IPS DF 6.9 (cell line): ENCODE measurements at regions not wholly inside any gene's neighbourhood (a gene's known extent, or its start where the extent isn't known, plus 50 kb on each side); places are given as distances from the start of the nearest gene placed in this dataset.

Source experiments
- DNase-seq: peaks from one replicate; pipeline ENCODE4 v3.0.0-alpha.2; 2013; ENCODE audit warnings: low read depth, low spot score
- H3K27ac ChIP-seq: one replicate; pipeline ENCODE4 v1.5.1; 2013; ENCODE audit warnings: low read length, control low read depth
- H3K27me3 ChIP-seq: 2 replicates; pipeline ENCODE4 v1.6.1; 2013; ENCODE audit warnings: mild to moderate bottlenecking, low read length; ENCODE audit not compliant: control insufficient read depth, insufficient read depth
- H3K36me3 ChIP-seq: 2 replicates; pipeline ENCODE4 v1.6.1; 2013; ENCODE audit warnings: low read length; ENCODE audit not compliant: control insufficient read depth, insufficient read depth
- H3K4me1 ChIP-seq: 2 replicates; pipeline ENCODE4 v1.6.1; 2013; ENCODE audit warnings: low read length; ENCODE audit not compliant: control insufficient read depth, insufficient read depth
- H3K4me3 ChIP-seq: 2 replicates; pipeline ENCODE4 v1.5.1; 2013; ENCODE audit warnings: mild to moderate bottlenecking, low read length
- H3K9me3 ChIP-seq: 2 replicates; pipeline ENCODE4 v1.6.1; 2013; ENCODE audit warnings: low read length, inconsistent platforms; ENCODE audit not compliant: control insufficient read depth, insufficient read depth
- WGBS: extraction: QIAGEN DNeasy Blood & Tissue Kit; methylation state at CpG from one replicate; pipeline ENCODE4 v1.1.7; 2013; ENCODE audit warnings: mixed read lengths, missing lambda C conversion rate; ENCODE audit not compliant: insufficient read length, insufficient coverage; 5-methylcytosine and 5-hydroxymethylcytosine counted together

- H3K4me1 ChIP-seq, result peaks cover 5% of the 10 kb centered on the region
- H3K36me3 ChIP-seq, result no peaks in the 10 kb centered on the region
- whole genome bisulfite sequencing, result no CpG with 5 or more reads among the region's 7 CpGs
- H3K27me3 ChIP-seq, result no peaks in the 10 kb centered on the region
- no peak overlapping the region for H3K27ac ChIP-seq
- no peak for DNase-seq
- H3K4me3 ChIP-seq, result no peak overlapping the region
- no peaks in the 10 kb centered on the region for H3K9me3 ChIP-seq
Observed at GRCh38 chr2:9764153-9764778, 79.0 kb upstream of the TAF1B start.

DNA sequence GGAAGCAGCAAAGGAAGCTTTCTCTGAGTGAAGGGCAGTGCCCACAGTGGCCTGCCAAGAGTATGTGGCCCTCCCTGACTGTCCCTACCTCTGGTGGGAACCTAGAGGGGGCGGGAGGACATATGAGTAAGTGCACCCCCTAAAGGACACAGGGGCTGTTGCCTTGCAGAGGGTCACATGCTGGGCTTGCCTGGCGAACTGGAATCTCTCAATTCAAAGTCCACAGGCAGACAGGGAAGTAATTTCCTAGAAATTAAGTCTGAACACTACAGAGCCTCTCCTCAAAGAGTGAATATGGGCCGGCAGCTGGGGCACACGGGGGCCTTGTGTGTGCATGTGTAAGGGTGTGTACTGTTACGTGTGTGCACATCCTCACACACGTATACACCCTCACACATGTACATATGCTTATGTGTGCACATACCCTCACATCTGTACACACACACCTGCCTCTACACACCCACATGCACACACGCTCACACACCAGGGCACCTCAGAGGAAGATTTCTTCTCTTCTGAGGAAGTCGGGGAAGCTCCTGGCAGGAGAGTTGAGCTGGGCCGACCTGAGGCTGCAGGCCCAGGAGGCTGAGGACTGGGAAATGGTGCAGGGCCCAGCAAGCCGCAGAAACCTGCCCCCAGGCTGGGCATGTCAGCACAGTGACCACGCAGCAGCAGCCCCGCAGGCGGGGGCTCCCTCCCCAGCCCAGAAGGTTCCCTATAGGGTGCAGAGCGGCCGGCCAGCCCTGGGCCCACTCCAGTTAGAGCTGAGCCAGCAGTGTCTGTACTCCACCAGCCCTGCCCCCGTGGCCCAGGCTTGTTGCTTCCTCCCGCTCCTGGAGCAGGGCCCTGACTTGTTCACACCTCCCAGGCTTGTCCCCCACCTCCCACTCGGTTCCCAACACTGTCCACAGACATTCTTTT, 77.4 kb upstream of the TAF1B start:
- Histone ChIP-seq H3K27me3 (no peaks in the 10 kb centered on the region), H3K27ac (no peak overlapping the region), H3K4me1 (peaks cover 7% of the 10 kb centered on the region), H3K36me3 (no peaks in the 10 kb centered on the region), H3K9me3 (no peaks in the 10 kb centered on the region), H3K4me3 (no peak overlapping the region)
- no CpG with 5 or more reads among the region's 18 CpGs for WGBS
- no peak for DNase-seq

GRCh38 chr2:9767656-9768281, 75.5 kb upstream of the TAF1B start:
- Histone ChIP-seq H3K27ac (no peak overlapping the region), H3K4me1 (peaks cover 7% of the 10 kb centered on the region), H3K4me3 (no peak overlapping the region), H3K36me3 (no peaks in the 10 kb centered on the region), H3K9me3 (no peaks in the 10 kb centered on the region), H3K27me3 (no peaks in the 10 kb centered on the region)
- no CpG with 5 or more reads among the region's 17 CpGs for whole genome bisulfite sequencing
- DNase-seq, result no peak

DNA sequence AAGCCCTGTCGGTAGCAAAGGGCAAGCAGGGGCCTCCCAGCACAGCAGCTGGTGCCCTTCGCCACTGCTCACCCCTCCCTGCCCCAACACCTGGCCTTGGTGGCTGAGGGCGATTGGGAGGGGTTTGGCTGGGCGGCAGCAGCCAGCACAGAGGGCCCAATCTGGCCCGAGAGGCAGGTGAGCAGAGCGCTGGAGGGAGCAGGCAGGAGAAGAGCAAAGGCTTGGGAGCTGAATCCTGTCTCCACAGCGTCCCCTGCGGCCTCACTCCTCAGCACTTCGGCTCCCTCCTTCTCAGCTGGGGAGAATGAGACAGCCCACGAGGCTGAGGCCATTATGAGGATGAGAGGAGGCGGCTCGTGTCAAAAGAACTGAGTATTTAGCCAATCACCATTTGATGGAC, 74.9 kb upstream of the TAF1B start:
- no peak for DNase-seq
- no peak overlapping the region for H3K27ac ChIP-seq
- no peaks in the 10 kb centered on the region for H3K27me3 ChIP-seq
- no peaks in the 10 kb centered on the region for H3K36me3 ChIP-seq
- H3K4me1 ChIP-seq, result peaks cover 7% of the 10 kb centered on the region
- WGBS, result no CpG with 5 or more reads among the region's 12 CpGs
- H3K9me3 ChIP-seq, result no peaks in the 10 kb centered on the region
- no peak overlapping the region for H3K4me3 ChIP-seq

DNA sequence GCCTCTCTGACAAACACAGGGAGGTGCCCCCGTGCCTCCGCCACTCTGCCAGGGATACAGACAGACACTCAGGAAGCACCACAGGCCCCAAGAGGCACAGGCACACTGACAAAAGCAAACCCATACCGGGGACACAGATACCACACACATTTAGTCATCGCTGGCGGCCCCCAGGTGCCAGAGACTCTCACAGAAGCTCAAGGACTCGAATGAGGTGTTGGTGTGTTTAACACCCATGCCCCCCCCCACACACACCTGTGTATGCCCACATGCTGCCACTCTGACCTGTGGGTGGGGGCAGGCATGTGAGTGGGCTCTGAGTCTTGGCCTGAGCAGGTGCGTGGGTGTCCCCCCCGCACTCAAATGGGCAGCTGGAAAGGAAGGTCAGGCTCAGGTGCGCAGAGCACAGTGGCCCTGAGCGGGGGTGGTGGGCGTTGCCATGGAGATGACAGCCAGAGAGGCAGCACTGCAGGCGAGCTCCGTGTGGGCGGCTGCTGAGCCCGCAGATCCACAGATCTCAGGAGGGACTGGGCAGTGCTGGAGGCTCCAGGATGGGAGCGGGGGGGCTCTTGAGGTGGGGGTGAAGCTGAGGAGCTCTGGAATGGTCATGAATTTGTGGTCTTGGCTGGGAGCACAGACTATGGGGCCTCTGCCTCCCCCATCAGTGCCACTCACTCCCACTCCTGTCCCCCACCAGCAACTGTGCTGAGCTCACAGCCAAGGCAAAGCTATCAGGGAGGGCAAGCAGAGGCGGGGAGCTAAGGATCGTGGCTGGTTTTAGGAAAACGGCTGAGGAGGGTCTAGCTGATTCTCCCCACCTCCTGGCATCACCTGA, 73.9 kb upstream of the TAF1B start:
- no peaks in the 10 kb centered on the region for H3K27me3 ChIP-seq
- WGBS, result no CpG with 5 or more reads among the region's 19 CpGs
- no peak overlapping the region for H3K4me3 ChIP-seq
- H3K4me1 ChIP-seq, result peaks cover 7% of the 10 kb centered on the region
- no peak for DNase-seq
- no peak overlapping the region for H3K27ac ChIP-seq
- H3K36me3 ChIP-seq, result no peaks in the 10 kb centered on the region
- no peaks in the 10 kb centered on the region for H3K9me3 ChIP-seq

GRCh38 chr2:9770006-9770307, 73.3 kb upstream of the TAF1B start:
- no peaks in the 10 kb centered on the region for H3K27me3 ChIP-seq
- H3K4me3 ChIP-seq, result no peak overlapping the region
- no peak overlapping the region for H3K27ac ChIP-seq
- H3K9me3 ChIP-seq, result no peaks in the 10 kb centered on the region
- DNase-seq, result no peak
- H3K36me3 ChIP-seq, result no peaks in the 10 kb centered on the region
- H3K4me1 ChIP-seq, result peaks cover 7% of the 10 kb centered on the region
- WGBS, result no CpG with 5 or more reads among the region's 6 CpGs

DNA sequence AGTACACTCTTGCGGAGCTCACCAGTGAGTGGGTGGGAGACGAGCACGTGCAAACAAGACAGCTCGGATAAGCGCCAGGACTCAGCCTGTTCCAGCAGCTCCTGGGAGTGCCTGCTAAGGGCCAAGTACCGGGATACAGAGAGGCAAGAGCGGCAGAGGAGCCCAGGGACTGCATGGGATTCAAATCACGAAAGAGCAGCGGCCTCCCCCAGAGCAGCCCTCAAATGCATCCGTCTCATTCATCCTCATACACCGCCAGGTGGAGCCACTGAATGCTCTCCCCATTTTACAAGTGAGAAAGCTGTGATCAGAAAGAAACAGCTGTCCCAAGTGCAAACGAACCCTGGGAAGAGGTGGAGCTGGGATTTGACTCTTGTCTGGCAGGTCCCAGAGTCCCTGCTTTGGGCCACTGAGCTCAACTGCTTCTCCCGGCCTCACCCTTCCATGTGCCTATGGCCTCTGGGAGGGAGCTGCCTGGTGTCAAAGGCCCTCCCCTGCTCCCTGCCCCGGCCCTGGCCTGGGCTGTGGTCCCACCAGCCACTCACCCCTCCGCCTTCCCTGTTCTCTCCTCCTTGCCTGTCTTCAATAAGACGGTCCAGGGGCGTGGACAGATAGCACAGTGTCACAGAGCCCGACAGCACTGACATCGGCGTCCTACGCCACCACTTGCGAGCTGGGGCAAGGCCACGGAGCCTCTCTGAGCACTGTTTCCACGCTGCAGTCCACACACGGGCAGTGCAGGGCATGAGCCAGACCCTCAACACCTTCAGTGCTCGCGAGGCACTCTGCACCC, 72.8 kb upstream of the TAF1B start:
- DNase-seq, result peak; percentile 72
- Histone ChIP-seq H3K4me3 (no peak overlapping the region), H3K27ac (no peak overlapping the region), H3K9me3 (no peaks in the 10 kb centered on the region), H3K27me3 (no peaks in the 10 kb centered on the region), H3K36me3 (no peaks in the 10 kb centered on the region), H3K4me1 (peaks cover 7% of the 10 kb centered on the region)
- no CpG with 5 or more reads among the region's 27 CpGs for WGBS

GRCh38 chr2:9771101-9771449, 72.2 kb upstream of the TAF1B start:
- DNase-seq, result no peak
- Histone ChIP-seq H3K27ac (no peak overlapping the region), H3K4me1 (peaks cover 7% of the 10 kb centered on the region), H3K27me3 (no peaks in the 10 kb centered on the region), H3K4me3 (no peak overlapping the region), H3K9me3 (no peaks in the 10 kb centered on the region), H3K36me3 (no peaks in the 10 kb centered on the region)
- no CpG with 5 or more reads among the region's 5 CpGs for WGBS

- no peak overlapping the region for H3K27ac ChIP-seq
- no peaks in the 10 kb centered on the region for H3K36me3 ChIP-seq
- H3K9me3 ChIP-seq, result no peaks in the 10 kb centered on the region
- H3K4me3 ChIP-seq, result no peak overlapping the region
- H3K4me1 ChIP-seq, result peaks cover 7% of the 10 kb centered on the region
- H3K27me3 ChIP-seq, result no peaks in the 10 kb centered on the region
- DNase-seq, result no peak
- WGBS, result no CpG with 5 or more reads among the region's 8 CpGs
Observed at GRCh38 chr2:9771481-9772017, 71.7 kb upstream of the TAF1B start.
